ENCODE measurements at regions not wholly inside any gene's neighbourhood (a gene's known extent, or its start where the extent isn't known, plus 50 kb on each side); places are given as distances from the start of the nearest gene placed in this dataset.
"Not testable (repeated sequence)": the region's sequence is repeated elsewhere in the genome, so short reads cannot be mapped to it uniquely, and the experiment has no call there.

DNA sequence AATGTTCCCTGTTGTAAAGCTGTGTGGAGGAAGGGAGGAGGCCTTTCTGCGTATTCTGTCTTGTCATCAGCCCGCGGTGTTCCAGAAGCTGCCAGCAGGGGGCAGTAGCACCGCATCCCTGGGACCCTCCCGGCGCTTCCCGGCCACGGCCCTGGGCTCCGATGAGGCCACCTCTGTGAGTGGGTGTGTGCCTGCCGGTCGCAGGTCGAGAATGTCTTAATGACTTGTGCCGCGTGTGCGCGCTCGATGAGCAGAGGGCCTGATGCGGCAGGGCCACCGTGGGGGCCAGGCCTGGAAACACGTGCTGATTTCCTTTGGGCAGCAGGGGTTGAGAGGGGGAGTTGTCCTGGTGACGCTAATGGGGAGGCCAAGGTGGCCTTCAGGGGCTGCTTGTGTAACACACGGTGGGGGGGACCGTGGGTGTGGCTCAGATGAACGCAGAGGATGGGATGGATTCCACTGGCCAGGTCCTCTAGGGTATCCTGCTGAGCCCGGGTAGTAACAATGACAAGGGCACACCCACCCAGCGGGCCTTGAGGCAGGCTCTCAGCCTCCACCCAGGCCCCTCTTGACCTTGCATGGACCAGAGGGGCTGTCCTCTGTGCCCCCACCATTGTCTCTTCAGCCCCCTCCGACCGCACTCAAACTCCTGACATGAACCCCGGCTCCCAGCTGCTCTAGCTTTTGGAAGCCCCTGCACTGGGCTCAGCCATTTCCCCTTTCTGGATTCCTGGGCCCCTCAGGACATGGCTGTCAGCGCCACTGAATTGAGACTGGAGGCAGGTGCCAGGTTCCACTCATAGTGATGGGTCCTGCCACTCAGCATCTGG lies 135.9 kb upstream of the PODXL start:
- DNase-seq (peak in 1 of 3 experiments; percentile 9), ATAC-seq (replicated peaks) (no peak)
- peaks cover 48 to 71% of the 10 kb centered on the region in 2 donors for H3K27me3 Mint-ChIP-seq
- peaks cover 6 to 7% of the 10 kb centered on the region in 2 donors for H3K4me1 Mint-ChIP-seq (ENCODE audit: low read depth in 2 of 2)
- no peaks in the 10 kb centered on the region for H3K9me3 Mint-ChIP-seq
- H3K4me3 Mint-ChIP-seq, result no peak overlapping the region
- no peak overlapping the region for H3K27ac Mint-ChIP-seq
- H3K36me3 Mint-ChIP-seq (ENCODE audit: insufficient read depth), result no peaks in the 10 kb centered on the region

DNA sequence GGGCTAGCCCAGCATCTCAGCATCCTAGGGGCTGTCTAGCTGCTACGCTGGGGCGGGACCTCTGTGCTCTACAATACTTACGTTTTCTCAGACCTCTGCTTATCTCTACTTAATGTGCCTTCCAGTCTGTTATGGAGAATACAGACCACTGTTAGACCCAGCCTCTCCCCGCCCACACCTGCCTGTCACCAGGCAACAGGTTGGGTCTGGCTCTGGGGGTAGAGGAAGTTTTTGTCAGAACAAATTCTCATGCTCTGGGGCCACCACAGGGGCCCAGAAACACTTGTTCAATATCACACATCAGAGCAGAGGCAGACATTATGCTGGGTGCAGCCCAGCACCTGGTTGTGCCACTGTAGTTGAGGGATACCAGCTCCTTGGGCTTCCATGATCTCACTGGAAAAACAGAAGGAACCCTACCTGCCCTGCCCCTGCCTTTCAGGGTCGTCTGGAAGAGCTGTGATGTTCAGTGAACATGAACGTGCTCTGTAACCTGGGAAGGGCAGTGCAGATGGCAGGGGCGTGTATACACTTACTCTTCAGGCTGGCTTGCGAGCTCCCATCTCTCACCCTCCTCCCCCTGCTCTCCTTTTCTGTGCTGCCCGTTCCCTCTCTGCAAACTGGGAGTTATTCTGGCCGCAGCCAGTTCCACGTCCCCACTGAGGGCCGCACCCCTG lies 135.2 kb upstream of the PODXL start:
- ATAC-seq (replicated peaks), result no peak
- no peak overlapping the region for H3K27ac Mint-ChIP-seq
- no peak overlapping the region for H3K4me3 Mint-ChIP-seq
- no peaks in the 10 kb centered on the region for H3K9me3 Mint-ChIP-seq
- DNase-seq, result no peak
- H3K4me1 Mint-ChIP-seq (ENCODE audit: low read depth in 2 of 2), result peaks cover 6 to 7% of the 10 kb centered on the region in 2 donors
- H3K36me3 Mint-ChIP-seq (ENCODE audit: insufficient read depth), result no peaks in the 10 kb centered on the region
- peaks cover 48 to 79% of the 10 kb centered on the region in 2 donors for H3K27me3 Mint-ChIP-seq

DNA sequence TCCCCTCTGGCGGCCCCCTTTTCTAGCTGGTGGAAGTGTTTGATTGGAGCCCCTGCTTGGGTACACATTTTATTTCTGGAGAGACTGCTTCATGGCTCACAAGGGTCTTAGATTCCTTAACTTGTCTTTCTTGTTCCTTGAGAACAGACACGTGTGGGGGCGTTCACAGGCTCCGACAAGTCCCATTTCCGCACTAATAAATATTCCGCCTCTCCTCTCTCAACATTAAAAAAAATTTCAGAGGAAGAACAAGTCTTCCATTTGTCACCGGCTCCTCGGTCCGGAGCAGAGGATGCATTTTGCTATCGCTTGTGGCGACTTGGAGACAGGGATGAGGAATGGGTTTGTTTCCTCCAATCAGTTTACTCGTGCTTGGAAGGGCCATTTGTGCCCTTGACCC lies 134.0 kb upstream of the PODXL start:
- H3K9me3 Mint-ChIP-seq, result no peaks in the 10 kb centered on the region
- peaks cover 6 to 7% of the 10 kb centered on the region in 2 donors for H3K4me1 Mint-ChIP-seq (ENCODE audit: low read depth in 2 of 2)
- H3K27me3 Mint-ChIP-seq, result peaks cover 56 to 90% of the 10 kb centered on the region in 2 donors
- no peak for ATAC-seq (replicated peaks)
- H3K36me3 Mint-ChIP-seq (ENCODE audit: insufficient read depth), result no peaks in the 10 kb centered on the region
- no peak overlapping the region for H3K27ac Mint-ChIP-seq
- H3K4me3 Mint-ChIP-seq, result no peak overlapping the region
- DNase-seq, result no peak

DNA sequence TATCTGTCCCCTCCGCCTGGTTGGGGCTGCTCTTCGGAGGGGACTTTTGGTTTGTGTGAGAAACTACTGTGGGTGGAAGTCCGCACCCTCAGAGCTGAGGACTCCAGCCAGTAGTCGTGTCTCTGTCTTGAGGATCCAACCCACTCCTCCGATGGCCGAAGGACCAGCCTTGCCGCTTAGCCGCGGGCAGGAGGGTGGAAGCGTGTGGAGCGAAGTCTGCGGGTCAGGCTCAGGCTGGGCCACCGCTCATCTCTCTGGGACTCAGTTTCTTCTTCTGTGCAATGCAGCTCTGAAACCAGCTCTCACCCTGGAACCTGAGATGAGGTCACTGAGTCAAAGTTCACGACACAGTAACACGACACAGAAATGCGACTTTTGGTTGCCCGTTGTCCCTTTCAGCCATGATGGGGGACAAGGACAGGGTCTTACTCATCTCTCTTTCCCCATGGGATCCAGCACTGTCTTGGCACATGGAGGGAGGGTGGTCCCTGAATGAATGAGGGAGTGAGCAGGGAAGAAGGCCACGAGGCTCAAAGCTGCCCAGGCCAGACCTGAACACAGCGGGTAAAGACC lies 133.3 kb upstream of the PODXL start:
- Mint-ChIP-seq H3K36me3 (ENCODE audit: insufficient read depth) (no peaks in the 10 kb centered on the region), H3K27me3 (peaks cover 57 to 97% of the 10 kb centered on the region in 2 donors), H3K4me1 (ENCODE audit: low read depth in 2 of 2) (peaks cover 6 to 7% of the 10 kb centered on the region in 2 donors), H3K4me3 (no peak overlapping the region), H3K27ac (no peak overlapping the region), H3K9me3 (no peaks in the 10 kb centered on the region)
- DNase-seq, result no peak
- ATAC-seq (replicated peaks), result no peak

DNA sequence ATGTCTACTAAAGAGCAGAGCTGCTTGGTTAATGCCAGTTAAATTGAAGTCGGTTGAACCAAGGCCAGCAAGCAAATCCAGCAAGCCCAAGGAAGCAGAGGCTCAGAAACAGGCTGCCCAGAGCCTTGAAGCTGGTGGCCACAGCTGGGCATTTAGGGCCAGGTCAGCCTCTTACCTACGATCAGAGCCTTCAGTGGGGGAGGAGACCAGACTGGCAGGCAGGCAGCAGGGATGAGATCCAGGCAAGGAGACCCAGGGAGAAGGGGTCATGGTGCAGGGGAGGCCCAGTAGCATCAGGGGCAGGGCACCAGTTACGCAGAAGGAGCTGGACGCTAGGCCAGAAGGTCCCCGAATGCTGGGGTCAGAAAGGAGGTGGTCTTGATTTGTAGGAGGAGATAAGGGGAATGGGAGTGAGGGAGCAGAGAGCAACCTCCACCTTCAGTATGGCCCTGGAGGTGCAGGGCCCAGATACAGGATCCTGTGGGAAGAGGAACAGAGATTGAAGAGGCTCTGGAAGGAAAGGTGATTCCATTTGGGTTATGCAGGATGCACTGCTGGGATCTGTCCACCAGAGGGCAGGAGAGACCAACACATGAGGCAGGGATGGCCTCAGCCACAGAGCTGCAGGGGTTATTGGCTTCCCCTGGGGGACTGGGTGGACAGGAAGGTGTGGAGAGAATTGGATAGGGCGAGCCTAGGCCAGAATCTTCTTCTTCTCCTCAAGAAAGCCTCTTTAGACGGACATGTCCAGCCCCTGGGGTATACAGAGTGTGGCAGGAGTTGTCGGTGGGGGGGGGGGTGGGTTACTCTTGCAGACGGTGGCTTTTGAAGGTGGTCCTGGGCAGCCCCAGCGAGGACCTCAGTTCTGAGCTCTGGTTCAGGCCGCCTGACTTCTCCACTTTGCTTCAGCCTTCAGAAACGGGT lies 132.6 kb upstream of the PODXL start:
- Mint-ChIP-seq H3K9me3 (no peaks in the 10 kb centered on the region), H3K4me3 (no peak overlapping the region), H3K36me3 (ENCODE audit: insufficient read depth) (no peaks in the 10 kb centered on the region), H3K4me1 (ENCODE audit: low read depth in 2 of 2) (peaks cover 6 to 7% of the 10 kb centered on the region in 2 donors), H3K27me3 (peaks cover 55 to 98% of the 10 kb centered on the region in 2 donors), H3K27ac (no peak overlapping the region)
- peak; percentile 71 for ATAC-seq (replicated peaks)
- DNase-seq, result peak; percentile 37 to 49 (median 39)

DNA sequence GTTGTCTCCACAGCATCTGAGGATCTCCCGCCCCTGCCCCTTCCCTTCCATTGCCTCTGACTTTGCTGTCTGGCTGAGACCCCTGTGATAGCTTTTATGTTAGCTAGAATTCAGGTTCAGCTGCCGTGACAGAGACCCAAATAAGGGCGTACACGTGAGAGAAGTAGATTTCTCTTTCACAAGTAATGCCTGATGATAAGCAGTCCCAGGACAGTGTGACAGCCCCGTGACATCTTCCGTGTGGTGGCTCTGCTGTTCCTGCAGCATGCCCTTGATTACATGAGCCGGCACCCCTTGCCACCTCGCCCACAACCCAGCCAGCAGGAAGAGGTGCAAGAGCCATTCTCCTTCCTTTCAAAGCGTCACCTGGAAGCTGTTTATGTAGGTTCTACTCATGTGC lies 130.9 kb upstream of the PODXL start:
- Mint-ChIP-seq H3K27ac (no peak overlapping the region), H3K9me3 (no peaks in the 10 kb centered on the region), H3K27me3 (peaks cover 54 to 92% of the 10 kb centered on the region in 2 donors), H3K4me3 (no peak overlapping the region), H3K36me3 (ENCODE audit: insufficient read depth) (no peaks in the 10 kb centered on the region), H3K4me1 (ENCODE audit: low read depth in 2 of 2) (peaks cover 5 to 6% of the 10 kb centered on the region in 2 donors)
- no peak for DNase-seq
- no peak for ATAC-seq (replicated peaks)

DNA sequence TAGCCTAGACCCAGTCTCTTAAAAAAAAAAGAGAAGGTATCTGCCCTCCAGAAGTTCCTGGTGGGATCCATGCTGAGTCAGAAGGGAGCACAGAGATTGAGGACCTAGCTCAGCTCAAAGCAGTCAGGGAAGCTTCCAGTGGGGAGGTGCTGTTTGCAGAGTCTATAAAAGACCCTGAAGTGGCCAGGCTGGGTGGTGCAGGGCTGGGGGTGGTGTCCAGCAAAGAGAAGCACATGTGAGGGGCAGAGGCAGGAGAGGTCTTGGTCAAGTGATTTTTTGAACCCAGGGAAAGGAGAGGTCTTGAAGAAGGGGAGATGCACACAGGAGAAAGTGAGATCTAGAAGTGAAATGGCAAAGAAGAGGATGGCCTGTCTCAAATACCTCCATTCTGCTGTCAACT lies 130.4 kb upstream of the PODXL start:
- DNase-seq, result no peak
- H3K27me3 Mint-ChIP-seq, result peaks cover 49 to 92% of the 10 kb centered on the region in 2 donors

DNA sequence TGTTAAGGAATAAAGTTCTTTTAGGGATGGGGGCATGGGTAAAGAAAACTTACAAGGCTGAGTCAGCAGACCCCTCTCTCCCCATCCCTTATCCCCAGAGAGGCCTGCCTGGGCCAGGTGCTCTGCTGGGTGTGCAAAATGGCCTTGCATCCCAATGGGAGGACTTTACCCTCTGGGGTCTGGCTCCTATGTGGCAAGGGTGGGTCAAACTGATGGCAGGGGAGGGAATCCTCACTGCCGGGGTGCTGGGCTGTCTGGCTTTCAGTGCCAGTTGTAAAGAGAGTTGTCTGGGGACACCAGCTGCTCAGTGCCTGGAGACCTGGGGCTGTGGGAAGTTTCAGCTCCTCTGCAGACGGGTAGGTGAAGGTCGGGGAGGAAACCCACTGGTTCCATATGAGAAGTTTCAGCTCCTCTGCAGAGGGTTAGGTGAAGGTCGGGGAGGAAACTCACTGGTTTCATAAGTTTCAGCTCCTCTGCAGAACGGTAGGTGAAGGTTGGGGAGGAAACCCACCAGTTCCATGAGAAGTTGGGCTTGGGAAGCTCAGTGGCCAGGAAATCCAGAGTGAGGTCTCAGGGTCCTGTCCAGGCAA lies 127.2 kb upstream of the PODXL start:
- Mint-ChIP-seq H3K9me3 (peaks cover 3 to 8% of the 10 kb centered on the region in 2 donors), H3K27me3 (peaks cover 39 to 77% of the 10 kb centered on the region in 2 donors), H3K4me1 (ENCODE audit: low read depth in 2 of 2) (no peaks in the 10 kb centered on the region), H3K27ac (no peak overlapping the region), H3K36me3 (ENCODE audit: insufficient read depth) (no peaks in the 10 kb centered on the region), H3K4me3 (no peak overlapping the region)
- DNase-seq (no peak), ATAC-seq (replicated peaks) (no peak)

More for the DNA sequence above, 130.4 kb upstream of the PODXL start:
- ATAC-seq (replicated peaks), result no peak
- H3K4me1 Mint-ChIP-seq (ENCODE audit: low read depth in 2 of 2), result peaks cover under 1 to 1% of the 10 kb centered on the region in 2 donors
- H3K27ac Mint-ChIP-seq, result no peak overlapping the region
- H3K9me3 Mint-ChIP-seq, result no peaks in the 10 kb centered on the region
- no peak overlapping the region for H3K4me3 Mint-ChIP-seq
- no peaks in the 10 kb centered on the region for H3K36me3 Mint-ChIP-seq (ENCODE audit: insufficient read depth)

DNA sequence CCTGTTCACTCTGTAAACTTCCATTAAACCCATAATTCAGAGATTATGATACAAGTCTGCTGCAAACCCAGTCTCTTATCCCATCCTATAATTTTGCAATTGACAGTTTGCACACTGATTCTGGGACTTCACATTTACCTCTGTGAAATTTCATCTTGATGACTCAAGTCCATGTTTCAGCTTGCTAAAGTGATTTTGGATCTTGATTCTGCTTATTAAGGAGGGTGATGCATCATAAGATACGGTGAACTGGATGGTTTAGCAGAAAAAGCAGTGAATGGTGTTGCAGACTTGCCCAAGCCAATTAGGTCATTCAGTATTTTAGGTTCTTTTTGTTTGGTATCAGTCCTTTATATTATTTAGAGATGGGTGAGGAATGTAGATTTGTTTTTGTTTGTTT lies 125.5 kb upstream of the PODXL start:
- ATAC-seq (replicated peaks) (no peak), DNase-seq (no peak)
- Mint-ChIP-seq H3K4me3 (no peak overlapping the region), H3K4me1 (ENCODE audit: low read depth in 2 of 2) (no peaks in the 10 kb centered on the region), H3K36me3 (ENCODE audit: insufficient read depth) (no peaks in the 10 kb centered on the region), H3K27ac (no peak overlapping the region), H3K27me3 (peaks cover 44 to 74% of the 10 kb centered on the region in 2 donors), H3K9me3 (peaks cover 3 to 8% of the 10 kb centered on the region in 2 donors)

DNA sequence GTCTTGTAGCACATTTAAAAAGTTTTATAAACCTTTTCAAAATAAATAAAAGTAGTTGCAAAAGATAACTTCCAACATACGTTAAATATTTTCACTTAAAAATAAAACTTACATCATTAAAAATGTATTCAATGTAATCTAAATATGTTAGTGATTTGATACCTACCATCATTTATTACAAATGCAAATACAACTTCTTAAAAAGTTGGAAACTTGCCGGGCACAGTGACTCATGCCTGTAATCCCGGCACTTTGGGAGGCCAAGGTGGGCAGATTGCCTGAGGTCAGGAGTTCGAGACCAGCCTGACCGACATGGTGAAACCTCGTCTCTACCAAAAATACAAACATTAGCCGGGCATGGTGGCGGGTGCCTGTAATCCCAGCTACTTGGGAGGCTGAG lies 122.6 kb upstream of the PODXL start:
- peaks cover 41 to 66% of the 10 kb centered on the region in 2 donors for H3K27me3 Mint-ChIP-seq
- H3K4me3 Mint-ChIP-seq; DNase-seq; H3K9me3 Mint-ChIP-seq; ATAC-seq (replicated peaks); H3K27ac Mint-ChIP-seq; H3K4me1 Mint-ChIP-seq (ENCODE audit: low read depth in 2 of 2); H3K36me3 Mint-ChIP-seq (ENCODE audit: insufficient read depth): not testable (repeated sequence)

DNA sequence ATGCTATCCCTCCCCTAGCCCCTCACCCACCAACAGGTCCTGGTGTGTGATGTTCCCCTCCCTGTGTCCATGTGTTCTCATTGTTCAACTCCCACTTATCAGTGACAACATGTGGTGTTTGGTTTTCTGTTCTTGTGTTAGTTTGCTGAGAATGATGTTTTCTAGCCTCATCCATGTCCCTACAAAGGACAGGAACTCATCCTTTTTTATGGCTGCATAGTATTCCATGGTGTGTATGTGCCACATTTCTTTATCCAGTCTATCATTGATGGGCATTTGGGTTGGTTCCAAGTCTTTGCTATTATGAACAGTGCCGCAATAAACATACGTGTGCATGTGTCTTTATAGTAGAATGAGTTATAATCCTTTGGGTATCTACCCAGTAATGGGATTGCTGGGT lies 120.4 kb upstream of the PODXL start:
- not testable (repeated sequence) for DNase-seq; ATAC-seq (replicated peaks); H3K4me3 Mint-ChIP-seq; H3K9me3 Mint-ChIP-seq; H3K36me3 Mint-ChIP-seq (ENCODE audit: insufficient read depth); H3K27ac Mint-ChIP-seq; H3K4me1 Mint-ChIP-seq (ENCODE audit: low read depth in 2 of 2)
- H3K27me3 Mint-ChIP-seq, result peaks cover 40 to 72% of the 10 kb centered on the region in 2 donors

DNA sequence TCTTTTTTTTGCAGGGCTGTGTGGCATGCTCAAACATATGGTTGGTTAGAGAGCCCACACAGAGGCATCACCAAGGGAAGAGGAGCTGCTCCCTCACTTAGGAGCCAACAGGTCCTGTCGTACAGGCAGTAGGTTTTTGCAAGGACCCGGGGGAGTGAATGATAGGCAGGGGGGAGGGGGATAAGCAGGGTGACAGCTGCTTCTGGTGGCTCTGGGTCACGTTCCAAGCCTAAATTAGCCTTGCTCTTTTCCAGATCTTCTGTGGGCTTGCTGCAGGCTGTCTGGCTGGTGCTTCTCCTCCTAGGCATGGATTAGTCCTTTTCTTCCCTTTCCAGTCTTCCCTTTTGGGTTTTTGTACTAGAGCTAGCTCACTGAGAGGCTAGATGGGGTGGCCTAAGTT lies 117.7 kb upstream of the PODXL start:
- H3K27ac Mint-ChIP-seq, result no peak overlapping the region
- H3K4me3 Mint-ChIP-seq, result no peak overlapping the region
- no peaks in the 10 kb centered on the region for H3K36me3 Mint-ChIP-seq (ENCODE audit: insufficient read depth)
- DNase-seq, result no peak
- H3K9me3 Mint-ChIP-seq, result no peaks in the 10 kb centered on the region
- ATAC-seq (replicated peaks), result no peak
- peaks cover 0 to 2% of the 10 kb centered on the region in 2 donors for H3K4me1 Mint-ChIP-seq (ENCODE audit: low read depth in 2 of 2)
- peaks cover 31 to 83% of the 10 kb centered on the region in 2 donors for H3K27me3 Mint-ChIP-seq

Measured in effector memory CD8-positive, alpha-beta T cell (primary cell).